Naive B cell (primary cell): ENCODE measurements at regions not wholly inside any gene's neighbourhood (a gene's known extent, or its start where the extent isn't known, plus 50 kb on each side); places are given as distances from the start of the nearest gene placed in this dataset.
A peak's percentile ranks its signal among the peaks of the same experiment; 100 is the strongest.
"Not testable (repeated sequence)": the region's sequence is repeated elsewhere in the genome, so short reads cannot be mapped to it uniquely, and the experiment has no call there.

ENCODE experiments used
- ATAC-seq, 2 donors: fragments of 150-1000 bp; cut with Tn5 transposase; 2 replicates each; pipeline ENCODE4 v1.10.0; 2021; ENCODE audit warnings: low read depth in 2 of 2, mild to moderate bottlenecking in 2 of 2, moderate library complexity in 2 of 2
- DNase-seq: peaks from one replicate; pipeline ENCODE4 v3.0.0; 2022
- H3K27ac Mint-ChIP-seq, 6 donors: one replicate each; pipeline ENCODE4 v1.8.0; 2020 to 2022; ENCODE audit warnings: mild to moderate bottlenecking in 6 of 6, mixed read lengths in 6 of 6, moderate library complexity in 5 of 6, inconsistent platforms in 2 of 6
- H3K27me3 Mint-ChIP-seq, 3 donors: one replicate each; pipeline ENCODE4 v1.8.0; 2021 to 2022; ENCODE audit warnings: mixed read lengths in 3 of 3, mild to moderate bottlenecking in 1 of 3
- H3K36me3 Mint-ChIP-seq, 2 donors: one replicate each; pipeline ENCODE4 v1.8.0; 2020 to 2022; ENCODE audit warnings: mixed read lengths in 2 of 2, inconsistent platforms in 1 of 2, mild to moderate bottlenecking in 1 of 2
- H3K4me1 Mint-ChIP-seq, 3 donors: one replicate each; pipeline ENCODE4 v1.8.0; 2020 to 2022; ENCODE audit warnings: mixed read lengths in 3 of 3, inconsistent platforms in 1 of 3, mild to moderate bottlenecking in 1 of 3, moderate library complexity in 1 of 3
- H3K4me3 Mint-ChIP-seq, 8 donors: one replicate each; pipeline ENCODE4 v1.8.0; 2020 to 2022; ENCODE audit warnings: mild to moderate bottlenecking in 8 of 8, mixed read lengths in 8 of 8, moderate library complexity in 8 of 8, inconsistent platforms in 2 of 8
- H3K9me3 Mint-ChIP-seq, 7 donors: one replicate each; pipeline ENCODE4 v1.8.0; 2020 to 2022; ENCODE audit warnings: mixed read lengths in 7 of 7, mild to moderate bottlenecking in 5 of 7, inconsistent platforms in 2 of 7, moderate library complexity in 1 of 7

- Mint-ChIP-seq H3K4me3 (no peak overlapping the region), H3K36me3 (no peaks in the 10 kb centered on the region), H3K27ac (no peak overlapping the region), H3K9me3 (peaks cover 0 to 10% (median 6%) of the 10 kb centered on the region in 7 donors), H3K27me3 (no peaks in the 10 kb centered on the region), H3K4me1 (no peaks in the 10 kb centered on the region)
- DNase-seq (no peak), ATAC-seq (no peak)
Observed at GRCh38 chr21:27339902-27340301, 373.0 kb upstream of the ADAMTS5 start.

- ATAC-seq, H3K36me3 Mint-ChIP-seq, H3K27me3 Mint-ChIP-seq, H3K4me1 Mint-ChIP-seq, DNase-seq, H3K27ac Mint-ChIP-seq, H3K4me3 Mint-ChIP-seq: not testable (repeated sequence)
- peaks cover 0 to 15% (median 7%) of the 10 kb centered on the region in 7 donors for H3K9me3 Mint-ChIP-seq
Observed at GRCh38 chr21:27338007-27338406, 371.1 kb upstream of the ADAMTS5 start.

- Mint-ChIP-seq H3K27me3 (no peaks in the 10 kb centered on the region), H3K4me1 (no peaks in the 10 kb centered on the region), H3K9me3 (peaks cover 4 to 22% (median 8%) of the 10 kb centered on the region in 7 donors), H3K36me3 (no peaks in the 10 kb centered on the region), H3K27ac (no peak overlapping the region), H3K4me3 (no peak overlapping the region)
- ATAC-seq (no peak), DNase-seq (no peak)
Observed at GRCh38 chr21:27333096-27333495, 366.2 kb upstream of the ADAMTS5 start.

GRCh38 chr21:27329255-27329851 lies 362.5 kb upstream of the ADAMTS5 start:
- Mint-ChIP-seq H3K27me3 (no peaks in the 10 kb centered on the region), H3K4me1 (no peaks in the 10 kb centered on the region), H3K4me3 (no peak overlapping the region), H3K9me3 (peaks cover 0 to 11% (median 5%) of the 10 kb centered on the region in 7 donors), H3K36me3 (no peaks in the 10 kb centered on the region), H3K27ac (no peak overlapping the region)
- no peak for ATAC-seq
- no peak for DNase-seq

GRCh38 chr21:27326301-27326700 lies 359.4 kb upstream of the ADAMTS5 start:
- H3K36me3 Mint-ChIP-seq = no peaks in the 10 kb centered on the region
- ATAC-seq (no peak), DNase-seq (no peak)
- H3K27ac Mint-ChIP-seq = no peak overlapping the region
- H3K4me1 Mint-ChIP-seq = no peaks in the 10 kb centered on the region
- peaks cover 0 to 9% (median 6%) of the 10 kb centered on the region in 7 donors for H3K9me3 Mint-ChIP-seq
- H3K27me3 Mint-ChIP-seq = no peaks in the 10 kb centered on the region
- no peak overlapping the region for H3K4me3 Mint-ChIP-seq

- Mint-ChIP-seq H3K27ac (no peak overlapping the region), H3K9me3 (peaks cover 0 to 8% (median 2%) of the 10 kb centered on the region in 7 donors), H3K4me1 (no peaks in the 10 kb centered on the region), H3K4me3 (no peak overlapping the region), H3K36me3 (no peaks in the 10 kb centered on the region), H3K27me3 (no peaks in the 10 kb centered on the region)
- ATAC-seq = no peak
- no peak for DNase-seq
Observed at GRCh38 chr21:27323331-27323730, 356.4 kb upstream of the ADAMTS5 start.

GRCh38 chr21:27321791-27322190 lies 354.9 kb upstream of the ADAMTS5 start:
- H3K27me3 Mint-ChIP-seq = no peaks in the 10 kb centered on the region
- peaks cover 0 to 8% (median 2%) of the 10 kb centered on the region in 7 donors for H3K9me3 Mint-ChIP-seq
- H3K27ac Mint-ChIP-seq = no peak overlapping the region

GRCh38 chr21:27320868-27321267 lies 354.0 kb upstream of the ADAMTS5 start:
- Mint-ChIP-seq H3K9me3 (peaks cover 0 to 15% (median 5%) of the 10 kb centered on the region in 7 donors), H3K27ac (no peak overlapping the region), H3K36me3 (no peaks in the 10 kb centered on the region), H3K4me1 (no peaks in the 10 kb centered on the region), H3K27me3 (no peaks in the 10 kb centered on the region), H3K4me3 (no peak overlapping the region)
- DNase-seq = no peak
- no peak for ATAC-seq

More at GRCh38 chr21:27321791-27322190, 354.9 kb upstream of the ADAMTS5 start:
- H3K4me1 Mint-ChIP-seq = no peaks in the 10 kb centered on the region
- no peaks in the 10 kb centered on the region for H3K36me3 Mint-ChIP-seq
- H3K4me3 Mint-ChIP-seq = no peak overlapping the region
- ATAC-seq (no peak), DNase-seq (no peak)

GRCh38 chr21:27317601-27318000 lies 350.7 kb upstream of the ADAMTS5 start:
- H3K4me3 Mint-ChIP-seq, ATAC-seq, H3K27ac Mint-ChIP-seq, H3K4me1 Mint-ChIP-seq, H3K27me3 Mint-ChIP-seq, DNase-seq, H3K36me3 Mint-ChIP-seq: not testable (repeated sequence)
- H3K9me3 Mint-ChIP-seq = peaks cover 1 to 18% (median 8%) of the 10 kb centered on the region in 7 donors

GRCh38 chr21:27315373-27315772 lies 348.5 kb upstream of the ADAMTS5 start:
- H3K27ac Mint-ChIP-seq = no peak overlapping the region
- peaks cover 3 to 19% (median 8%) of the 10 kb centered on the region in 7 donors for H3K9me3 Mint-ChIP-seq
- peak overlapping the region in 1 of 8 donors; percentile 13 for H3K4me3 Mint-ChIP-seq
- H3K27me3 Mint-ChIP-seq = no peaks in the 10 kb centered on the region
- H3K36me3 Mint-ChIP-seq = no peaks in the 10 kb centered on the region
- ATAC-seq = no peak
- H3K4me1 Mint-ChIP-seq = no peaks in the 10 kb centered on the region
- no peak for DNase-seq

- Mint-ChIP-seq H3K9me3 (peaks cover 3 to 20% (median 8%) of the 10 kb centered on the region in 7 donors), H3K36me3 (no peaks in the 10 kb centered on the region), H3K4me1 (no peaks in the 10 kb centered on the region), H3K4me3 (no peak overlapping the region), H3K27me3 (no peaks in the 10 kb centered on the region), H3K27ac (no peak overlapping the region)
- ATAC-seq (no peak), DNase-seq (no peak)
Observed at GRCh38 chr21:27314131-27314530, 347.2 kb upstream of the ADAMTS5 start.

- Mint-ChIP-seq H3K9me3 (peaks cover under 1 to 13% (median 2%) of the 10 kb centered on the region in 7 donors), H3K4me1 (no peaks in the 10 kb centered on the region), H3K27me3 (no peaks in the 10 kb centered on the region)
Observed at GRCh38 chr21:27306791-27307775, 340.2 kb upstream of the ADAMTS5 start.

GRCh38 chr21:27306206-27306605 lies 339.3 kb upstream of the ADAMTS5 start:
- H3K4me1 Mint-ChIP-seq = no peaks in the 10 kb centered on the region
- H3K9me3 Mint-ChIP-seq = peaks cover 0 to 10% (median 6%) of the 10 kb centered on the region in 7 donors
- no peaks in the 10 kb centered on the region for H3K27me3 Mint-ChIP-seq
- H3K36me3 Mint-ChIP-seq = no peaks in the 10 kb centered on the region
- DNase-seq = no peak
- no peak overlapping the region for H3K4me3 Mint-ChIP-seq
- no peak for ATAC-seq
- no peak overlapping the region for H3K27ac Mint-ChIP-seq

More at GRCh38 chr21:27306791-27307775, 340.2 kb upstream of the ADAMTS5 start:
- ATAC-seq (no peak), DNase-seq (no peak)
- Mint-ChIP-seq H3K27ac (no peak overlapping the region), H3K36me3 (no peaks in the 10 kb centered on the region), H3K4me3 (no peak overlapping the region)

GRCh38 chr21:27301220-27301619 lies 334.3 kb upstream of the ADAMTS5 start:
- Mint-ChIP-seq H3K36me3 (no peaks in the 10 kb centered on the region), H3K27me3 (no peaks in the 10 kb centered on the region), H3K4me1 (no peaks in the 10 kb centered on the region), H3K9me3 (peaks cover 0 to 12% (median 5%) of the 10 kb centered on the region in 7 donors), H3K27ac (no peak overlapping the region), H3K4me3 (no peak overlapping the region)
- no peak for ATAC-seq
- DNase-seq = no peak
